ENCODE measurements at regions not wholly inside any gene's neighbourhood (a gene's known extent, or its start where the extent isn't known, plus 50 kb on each side); places are given as distances from the start of the nearest gene placed in this dataset.

- WGBS (ENCODE audit: extremely low coverage, insufficient read length, low lambda C conversion rate), result no CpG with 5 or more reads among the region's 2 CpGs
- no peak overlapping the region for H3K27ac Mint-ChIP-seq
- H3K18ac ChIP-seq (ENCODE audit: insufficient read length, low read depth, low read length), result no peak overlapping the region
Measured at GRCh38 chr13:33616130-33616529, 201.8 kb upstream of the RFC3 start.

More at GRCh38 chr13:33616130-33616529, 201.8 kb upstream of the RFC3 start:
- H2BK20ac ChIP-seq (ENCODE audit: low read depth, low read length, poor library complexity, severe bottlenecking), result no peak overlapping the region
- no peak overlapping the region for H3K14ac ChIP-seq (ENCODE audit: insufficient read depth, low read length)
- H3K27me3 ChIP-seq (ENCODE audit: insufficient read depth, low read length), result no peaks in the 10 kb centered on the region
- Mint-ChIP-seq H3K9me3 (no peaks in the 10 kb centered on the region), H3K27me3 (ENCODE audit: low read depth) (no peaks in the 10 kb centered on the region), H3K36me3 (ENCODE audit: insufficient read depth in 1 of 3, low read depth in 3 of 3) (no peaks in the 10 kb centered on the region; a peak in 1 of 7 replicates), H3K4me1 (peaks cover 24 to 26% of the 10 kb centered on the region in 2 experiments), H3K4me3 (no peak overlapping the region)
- no peak overlapping the region for H3K23ac ChIP-seq (ENCODE audit: insufficient read length, low read depth, low read length)
- H4K5ac ChIP-seq (ENCODE audit: insufficient read length, low read depth, low read length), result no peak overlapping the region
- no peak overlapping the region for H2BK15ac ChIP-seq (ENCODE audit: low read depth, low read length)
- no peak overlapping the region for H4K8ac ChIP-seq (replicated peaks; ENCODE audit: insufficient read length, low read depth, low read length)
- H2BK5ac ChIP-seq (ENCODE audit: insufficient read length, low read length), result no peak overlapping the region
- H3K79me1 ChIP-seq (ENCODE audit: insufficient read depth, low read depth, low read length, poor library complexity, severe bottlenecking), result no peaks in the 10 kb centered on the region
- no peaks in the 10 kb centered on the region for H3K79me2 ChIP-seq (ENCODE audit: insufficient read depth, low read length)
- no peak overlapping the region for H3K4ac ChIP-seq (ENCODE audit: low read depth, low read length)
- no peak overlapping the region for H3T11ph ChIP-seq (ENCODE audit: low read length)
- DNase-seq, result no peak
- H2BK120ac ChIP-seq (ENCODE audit: low read depth, low read length, poor library complexity, severe bottlenecking), result no peak overlapping the region
- H3K4me1 ChIP-seq (ENCODE audit: insufficient read depth, low read length), result no peaks in the 10 kb centered on the region; the same call in 1 of the 2 replicates
- no peak for TF ChIP-seq CTCF (conservative IDR thresholded peaks at IDR 0.05)
- H2AFZ ChIP-seq (ENCODE audit: low read length), result no peak overlapping the region
- H2BK12ac ChIP-seq (ENCODE audit: insufficient read length, low read depth, low read length), result no peak overlapping the region
- H3K4me2 ChIP-seq (ENCODE audit: insufficient read depth, insufficient read length, low read length), result no peak overlapping the region
- H3K27ac ChIP-seq (ENCODE audit: insufficient read length, low read depth, low read length), result no peak overlapping the region
- no peaks in the 10 kb centered on the region for H4K20me1 ChIP-seq (ENCODE audit: control insufficient read depth, insufficient read depth, insufficient read length)
- no peak overlapping the region for H3K9ac ChIP-seq (ENCODE audit: extremely low read depth, insufficient read length, low read length)
- H2AK5ac ChIP-seq (ENCODE audit: insufficient read length, low read length), result no peak overlapping the region
- no peaks in the 10 kb centered on the region for H3K23me2 ChIP-seq (ENCODE audit: insufficient read length, low read depth, low read length, poor library complexity, severe bottlenecking)
- H4K91ac ChIP-seq (ENCODE audit: insufficient read length, low read depth, low read length), result no peak overlapping the region
- no peak overlapping the region for H3K56ac ChIP-seq (ENCODE audit: insufficient read length, low read depth, low read length)
- no peaks in the 10 kb centered on the region for H3K9me3 ChIP-seq (ENCODE audit: control insufficient read depth, low read depth, low read length)
